ENCODE measurements at regions not wholly inside any gene's neighbourhood (a gene's known extent, or its start where the extent isn't known, plus 50 kb on each side); places are given as distances from the start of the nearest gene placed in this dataset.
"Not testable (repeated sequence)": the region's sequence is repeated elsewhere in the genome, so short reads cannot be mapped to it uniquely, and the experiment has no call there.

DNA sequence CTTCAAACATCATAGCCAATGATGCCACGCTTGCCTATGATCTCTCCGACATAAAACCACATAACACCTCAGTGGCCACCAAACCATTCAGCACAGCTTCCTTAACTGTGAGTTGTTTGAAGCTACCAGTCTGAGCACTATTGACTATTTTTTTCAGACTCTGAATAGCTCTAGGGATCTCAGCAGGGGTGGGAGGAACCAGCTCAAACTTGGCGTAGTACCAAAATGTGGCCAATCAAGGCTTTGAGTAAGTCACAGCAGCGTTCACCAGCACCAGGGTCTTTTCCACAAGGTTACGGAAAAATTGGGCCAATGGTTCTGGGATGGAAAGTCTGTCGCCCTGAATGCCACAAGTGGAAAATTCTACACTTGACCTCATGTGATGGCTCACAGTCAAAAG lies 70.6 kb downstream of the SMPDL3A start:
- DNase-seq = no peak

DNA sequence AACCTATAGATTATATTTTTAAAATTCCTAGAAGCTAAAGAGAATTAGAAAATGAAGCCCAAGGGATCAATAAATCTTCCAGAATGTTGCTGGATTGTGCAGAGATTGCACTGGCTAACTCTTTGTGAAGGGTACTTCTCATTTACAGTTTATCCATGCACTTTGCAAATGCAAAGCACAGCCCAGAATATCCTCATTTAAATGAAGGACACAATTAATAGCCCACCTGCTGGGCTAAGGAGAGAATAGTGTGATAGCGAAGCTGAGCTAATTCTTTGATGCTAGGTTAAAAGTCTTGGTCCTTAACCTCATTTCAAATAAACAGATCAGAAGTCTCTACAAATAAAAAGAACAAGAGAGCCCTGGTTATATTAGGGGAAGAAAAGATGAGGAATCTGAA lies 72.5 kb downstream of the SMPDL3A start:
- DNase-seq = no peak

GRCh38 chr6:122868137-122868536 lies 79.1 kb downstream of the SMPDL3A start:
- DNase-seq = no peak

DNA sequence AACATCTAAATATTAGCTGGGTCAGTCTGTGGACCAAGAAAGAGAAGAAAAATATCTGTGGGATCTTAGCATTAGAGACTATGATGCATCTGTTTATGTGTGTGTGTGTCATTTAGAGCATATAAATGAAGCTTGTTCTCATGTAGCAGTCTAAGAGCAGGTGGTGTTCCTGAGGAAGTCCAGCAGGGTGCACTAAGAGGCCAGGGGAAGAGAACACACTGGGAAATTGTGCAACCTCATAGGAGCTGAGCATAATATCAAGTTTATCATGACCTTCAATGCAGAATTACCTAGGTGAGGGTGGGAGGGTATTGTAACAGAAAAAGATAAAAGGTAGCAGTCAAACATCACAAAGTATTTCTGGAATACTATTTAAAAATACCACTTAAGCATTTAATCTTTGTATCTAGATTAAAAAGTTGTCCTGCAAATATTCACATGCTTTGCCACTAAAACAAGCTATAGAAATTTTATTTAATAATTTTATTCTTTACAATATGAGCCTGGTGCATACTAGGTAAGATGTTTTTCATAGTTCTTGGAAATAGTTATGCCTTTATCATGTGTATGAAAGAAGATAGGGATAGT lies 80.5 kb downstream of the SMPDL3A start:
- DNase-seq = peak; percentile 58

DNA sequence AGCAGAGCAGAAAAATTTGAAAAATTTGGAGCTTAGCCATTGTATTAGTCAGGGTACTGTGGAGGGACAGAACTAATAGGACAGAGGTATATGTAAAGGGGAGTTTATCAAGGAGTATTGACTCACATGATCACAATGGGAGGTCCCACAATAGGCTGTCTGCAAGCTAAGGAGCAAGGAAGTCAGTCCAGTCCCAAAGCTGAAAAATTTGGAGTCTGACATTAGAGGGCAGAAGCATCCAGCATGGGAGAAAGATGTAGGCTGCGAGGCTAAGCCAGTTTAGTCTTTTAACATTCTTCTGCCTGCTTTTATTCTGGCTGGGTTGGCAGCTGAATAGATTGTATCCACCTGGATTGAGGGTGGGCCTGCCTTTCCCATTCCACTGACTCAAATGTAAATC lies 82.0 kb downstream of the SMPDL3A start:
- DNase-seq = no peak

- DNase-seq = no peak
Measured at GRCh38 chr6:122872311-122872710, 83.3 kb downstream of the SMPDL3A start.

DNA sequence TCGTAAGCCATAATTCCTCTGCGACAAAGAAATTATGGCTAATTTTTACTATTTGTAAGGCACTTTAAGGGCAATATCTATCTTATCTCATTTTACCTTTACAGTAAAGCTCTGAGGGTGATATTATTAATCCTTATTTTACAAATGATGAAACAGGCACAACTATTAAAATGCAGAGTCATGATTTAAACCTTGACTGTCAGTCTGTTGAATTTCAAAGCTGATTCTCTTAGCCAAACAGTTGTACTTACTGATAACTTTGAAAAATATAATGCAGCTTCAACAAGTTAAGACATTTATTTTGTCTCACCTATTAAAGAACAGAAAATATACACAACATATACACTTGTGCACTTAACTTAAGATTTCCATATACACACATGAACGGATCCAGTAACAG lies 88.2 kb downstream of the SMPDL3A start:
- DNase-seq = no peak

DNA sequence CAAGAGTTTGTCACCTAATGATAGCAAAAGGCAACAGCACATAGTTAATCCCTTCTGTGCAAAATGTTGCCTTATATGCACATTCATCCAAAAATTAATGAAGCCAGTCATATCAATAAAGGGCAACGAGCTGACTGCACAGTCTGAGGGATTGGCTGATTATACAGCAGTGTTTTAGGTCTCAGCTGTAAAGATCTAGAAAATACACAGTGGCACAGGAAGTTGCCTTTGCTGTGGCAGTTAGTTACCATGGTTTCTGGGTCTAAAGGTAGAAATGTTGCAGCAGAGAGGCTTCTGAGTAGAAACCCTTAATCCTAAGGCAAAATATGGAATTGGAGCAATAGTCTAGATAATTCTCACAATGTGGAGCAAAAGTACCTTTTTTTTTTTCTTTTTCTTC lies 89.7 kb downstream of the SMPDL3A start:
- DNase-seq = no peak

DNA sequence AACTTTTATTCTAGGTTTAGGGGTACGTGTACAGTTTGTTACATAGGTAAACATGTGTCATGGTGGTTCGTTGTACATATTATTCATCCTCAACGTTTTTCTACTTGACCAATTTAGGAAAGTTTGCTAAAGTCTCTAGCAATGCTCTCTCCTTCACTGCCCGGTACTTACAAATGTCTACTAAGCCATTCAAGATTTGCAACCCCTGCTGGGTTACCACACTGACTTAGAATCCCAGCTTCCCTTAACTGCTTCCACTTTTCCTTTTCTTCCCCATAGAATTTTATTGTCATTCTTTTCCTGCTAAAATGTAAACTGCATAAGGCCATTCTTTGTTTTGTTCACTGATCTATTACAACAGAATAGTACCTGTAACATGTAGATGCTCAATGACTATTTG lies 97.4 kb downstream of the SMPDL3A start:
- no peak for DNase-seq

GRCh38 chr6:122887941-122888340 lies 98.9 kb downstream of the SMPDL3A start:
- no peak for DNase-seq

DNA sequence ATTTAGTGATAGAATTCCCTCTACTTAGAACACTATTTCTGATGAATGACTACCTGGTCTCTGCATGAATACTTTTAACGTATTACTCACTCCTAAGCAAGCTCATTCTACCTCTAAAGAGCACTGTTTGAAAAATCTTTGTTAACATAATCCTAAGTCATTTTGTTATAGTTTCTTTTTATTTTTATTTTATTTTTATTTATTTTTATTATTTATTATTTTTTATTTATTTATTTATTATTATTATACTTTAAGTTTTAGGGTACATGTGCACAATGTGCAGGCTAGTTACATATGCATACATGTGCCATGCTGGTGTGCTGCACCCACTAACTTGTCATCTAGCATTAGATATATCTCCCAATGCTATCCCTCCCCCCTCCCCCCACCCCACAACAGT lies 99.6 kb downstream of the SMPDL3A start:
- DNase-seq = not testable (repeated sequence)

DNA sequence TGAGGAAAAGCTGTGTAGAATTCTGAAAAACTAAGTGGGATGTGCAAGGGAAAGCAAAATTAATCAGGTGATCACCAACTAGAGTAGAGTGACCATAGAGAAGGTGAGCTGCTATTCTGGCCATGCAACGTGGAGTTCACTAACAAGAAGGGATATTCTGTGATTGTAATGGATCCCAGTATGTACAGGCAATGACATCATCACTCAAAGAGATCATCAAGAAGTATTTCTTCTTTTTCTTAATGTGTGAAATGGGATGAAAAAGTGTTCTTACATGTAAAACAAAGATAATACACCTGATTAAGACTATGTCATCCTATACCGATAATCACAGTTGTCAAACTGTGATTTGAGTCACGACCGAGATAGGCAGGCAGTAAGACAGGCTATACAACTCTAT lies 101.2 kb downstream of the SMPDL3A start:
- DNase-seq = no peak

DNA sequence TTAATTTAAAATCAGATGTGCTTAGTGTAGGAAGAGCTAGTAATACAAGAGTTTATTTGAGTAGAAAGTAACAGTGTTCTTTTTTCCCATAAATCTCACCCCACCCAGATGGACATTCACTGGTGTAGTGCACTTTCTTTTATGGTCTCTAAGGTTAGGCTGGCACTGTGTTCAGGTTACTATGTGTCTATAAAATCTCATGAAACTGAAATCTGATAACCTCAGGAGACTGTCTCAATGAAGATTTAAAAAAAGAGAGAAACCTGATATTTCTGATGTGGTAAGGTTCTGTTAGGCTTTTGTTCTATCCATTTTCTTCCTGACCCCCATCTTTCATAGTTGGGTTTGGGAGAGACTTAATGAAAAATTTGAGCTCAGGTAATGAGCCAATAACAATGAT lies 101.2 kb upstream of the CLVS2 start:
- peak; percentile 2 for DNase-seq

DNA sequence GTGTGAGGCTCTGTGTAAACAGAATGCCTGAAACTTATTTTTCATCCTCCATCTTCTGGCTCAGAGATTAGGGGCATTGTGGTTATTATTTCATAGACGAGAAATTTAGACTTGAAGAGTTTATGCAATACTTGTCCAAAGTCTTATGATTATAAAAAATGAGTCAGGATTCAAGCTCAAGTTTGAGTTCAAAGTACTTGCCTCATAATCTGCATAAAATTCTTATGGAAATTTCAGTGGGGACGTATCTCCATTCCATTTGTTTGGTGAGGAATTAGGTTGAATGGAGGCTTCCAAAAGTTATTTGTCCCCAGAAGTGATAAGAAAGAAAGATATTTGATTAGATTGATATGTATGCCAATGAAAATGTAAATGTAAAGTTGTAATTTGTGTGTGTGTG lies 93.7 kb upstream of the CLVS2 start:
- DNase-seq = no peak

GRCh38 chr6:122903266-122903915 lies 92.6 kb upstream of the CLVS2 start:
- DNase-seq = no peak

GRCh38 chr6:122904166-122904565 lies 91.9 kb upstream of the CLVS2 start:
- DNase-seq = no peak

DNA sequence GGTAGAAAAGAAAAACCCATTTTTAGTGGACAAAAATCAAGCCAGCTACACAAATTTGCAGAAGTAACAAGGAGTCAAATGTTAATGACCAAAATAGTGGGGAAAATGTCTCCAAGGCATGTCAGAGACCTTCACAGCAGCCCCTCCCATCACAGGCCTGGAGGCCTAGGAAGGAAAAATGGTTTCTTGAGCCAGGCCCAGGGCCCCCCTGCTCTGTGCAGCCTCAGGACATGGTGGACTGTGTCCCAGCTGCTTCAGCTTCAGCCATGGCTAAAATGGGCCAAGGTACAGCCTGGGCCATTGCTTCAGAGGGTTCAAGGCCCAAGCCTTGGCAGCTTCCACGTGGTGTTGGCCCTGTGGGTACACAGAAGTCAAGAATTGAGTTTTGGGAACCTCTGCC lies 82.5 kb upstream of the CLVS2 start:
- DNase-seq = no peak

- no peak for DNase-seq
Measured at GRCh38 chr6:122918714-122919113, 77.3 kb upstream of the CLVS2 start.

DNA sequence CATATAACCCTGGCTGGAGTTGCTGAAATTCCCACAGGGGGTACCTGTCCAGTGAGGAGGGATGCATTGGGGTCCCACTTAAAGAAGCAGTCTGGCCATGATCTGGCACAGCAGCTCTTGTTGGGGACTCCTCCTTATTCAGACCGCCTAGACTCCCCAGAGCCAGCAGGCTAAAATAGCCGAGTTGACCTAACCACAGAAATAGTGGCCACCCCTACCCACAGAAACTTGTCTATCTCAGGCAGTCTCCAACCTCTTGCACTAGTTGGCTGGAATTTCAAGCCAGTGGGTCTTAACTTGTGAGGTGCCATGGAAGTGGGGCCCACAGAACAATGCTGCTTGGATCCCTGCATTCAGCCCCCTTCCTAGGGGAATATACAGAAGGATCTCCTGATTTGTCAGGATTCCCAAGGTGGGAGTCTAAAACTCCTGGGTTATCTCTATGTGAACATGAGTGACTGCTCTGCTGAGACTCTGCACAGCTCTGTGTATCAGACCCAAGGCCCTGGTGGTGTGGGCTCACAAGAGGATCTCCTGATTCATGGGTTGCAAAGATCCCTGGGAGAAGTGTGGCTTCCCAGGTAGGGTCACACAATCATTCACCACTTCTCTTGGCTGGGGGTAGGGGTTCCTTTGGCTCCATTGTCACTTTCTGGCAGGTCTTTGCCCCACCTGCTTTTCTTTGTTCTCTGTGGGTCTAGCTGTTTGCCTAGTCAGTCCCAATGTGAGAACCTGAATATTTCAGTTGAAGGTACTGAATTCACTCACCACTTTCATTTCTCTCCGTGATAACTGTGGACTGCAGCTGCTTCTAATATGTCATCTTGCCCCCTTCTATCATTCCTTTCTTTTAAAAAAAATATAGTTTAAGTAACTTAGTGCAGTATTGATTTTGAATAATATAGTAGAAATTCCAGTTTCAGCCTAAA lies 65.5 kb upstream of the CLVS2 start:
- no peak for DNase-seq

DNA sequence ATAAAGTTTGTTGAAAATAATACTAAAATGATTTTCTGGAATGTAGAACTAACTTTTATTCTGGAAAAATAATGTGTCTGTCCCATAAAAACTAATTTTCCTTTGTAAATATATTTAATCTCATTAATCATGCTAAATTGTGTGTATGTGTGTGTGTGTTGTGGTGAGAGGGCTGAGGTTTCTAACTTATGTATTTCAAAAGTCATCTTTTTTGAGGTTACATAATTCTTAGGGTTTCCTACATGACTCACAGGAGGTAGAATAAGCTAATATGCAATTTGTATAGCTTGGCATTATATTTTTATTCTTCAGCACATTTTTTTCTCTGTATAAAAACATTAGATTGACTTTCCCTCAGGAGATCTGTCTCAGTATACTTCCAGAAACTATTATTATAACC lies 64.1 kb upstream of the CLVS2 start:
- no peak for DNase-seq

- DNase-seq = not testable (repeated sequence)
Measured at GRCh38 chr6:122944936-122945335, 51.1 kb upstream of the CLVS2 start.
